ENCODE measurements at regions not wholly inside any gene's neighbourhood (a gene's known extent, or its start where the extent isn't known, plus 50 kb on each side); places are given as distances from the start of the nearest gene placed in this dataset.

DNA sequence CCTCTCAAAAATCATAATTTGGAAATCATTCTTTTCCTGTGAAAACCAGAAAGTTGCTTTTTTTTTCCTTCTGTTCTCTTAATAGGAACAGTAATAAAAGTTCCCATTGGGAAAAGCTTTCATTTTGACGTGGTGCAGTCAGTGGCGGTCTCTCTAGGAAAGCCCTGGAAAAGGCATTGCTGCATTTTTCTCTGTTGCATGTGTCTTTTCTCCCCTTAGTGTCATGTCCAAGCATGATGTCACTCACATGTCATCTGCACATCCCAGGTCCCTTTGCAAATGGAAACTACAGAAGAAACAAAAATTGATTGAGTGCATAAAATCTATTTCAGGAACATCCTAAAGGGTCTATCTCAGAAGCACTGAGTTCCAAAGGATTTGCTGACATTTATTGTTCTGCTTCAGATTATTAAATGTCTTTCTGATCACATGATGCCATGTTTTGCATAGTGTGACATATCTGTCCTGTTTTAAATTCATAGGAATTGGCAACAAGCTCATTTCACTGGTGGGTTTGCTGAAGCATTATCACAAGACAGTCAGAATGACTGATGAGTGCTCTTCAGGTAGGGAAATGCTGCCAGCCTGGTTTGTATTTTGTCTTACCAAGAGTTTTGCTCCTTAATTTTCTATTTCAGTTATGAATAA is 208.7 kb downstream of the SOX4 start:
- no peak for TF ChIP-seq CTCF (IDR thresholded peaks at IDR 0.05; ENCODE audit: insufficient read depth, low read length)
- TF ChIP-seq POLR2AphosphoS5 (IDR thresholded peaks at IDR 0.05; ENCODE audit: low read depth) = no peak
- no peak for TF ChIP-seq SPI1 (IDR thresholded peaks at IDR 0.05; ENCODE audit: borderline replicate concordance, low read depth)
